ENCODE measurements at regions not wholly inside any gene's neighbourhood (a gene's known extent, or its start where the extent isn't known, plus 50 kb on each side); places are given as distances from the start of the nearest gene placed in this dataset.
"Not testable (repeated sequence)": the region's sequence is repeated elsewhere in the genome, so short reads cannot be mapped to it uniquely, and the experiment has no call there.

DNA sequence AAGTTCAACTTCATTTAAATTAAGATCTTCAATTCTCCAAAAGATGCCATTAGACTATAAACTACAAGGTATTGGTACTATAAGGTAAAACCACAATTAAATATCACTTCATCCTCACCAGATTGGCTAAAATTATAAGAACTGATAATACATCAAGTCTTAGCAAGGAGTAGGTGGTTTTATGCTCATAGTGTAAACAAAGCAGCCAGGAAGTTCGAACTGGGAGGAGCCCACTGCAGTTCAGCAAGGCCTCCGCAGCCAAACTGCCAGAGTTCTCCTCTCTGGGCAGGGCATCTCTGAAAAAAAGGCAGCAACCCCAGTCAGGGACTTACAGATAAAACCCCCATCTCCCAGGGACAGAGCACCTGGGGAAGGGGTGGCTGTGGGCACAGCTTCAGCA is 91.6 kb upstream of the SETMAR start:
- no peaks in the 10 kb centered on the region for H3K9me3 ChIP-seq
- 20 to 38% methylated on average over 2 of the region's 2 CpGs for WGBS, 2 donors

DNA sequence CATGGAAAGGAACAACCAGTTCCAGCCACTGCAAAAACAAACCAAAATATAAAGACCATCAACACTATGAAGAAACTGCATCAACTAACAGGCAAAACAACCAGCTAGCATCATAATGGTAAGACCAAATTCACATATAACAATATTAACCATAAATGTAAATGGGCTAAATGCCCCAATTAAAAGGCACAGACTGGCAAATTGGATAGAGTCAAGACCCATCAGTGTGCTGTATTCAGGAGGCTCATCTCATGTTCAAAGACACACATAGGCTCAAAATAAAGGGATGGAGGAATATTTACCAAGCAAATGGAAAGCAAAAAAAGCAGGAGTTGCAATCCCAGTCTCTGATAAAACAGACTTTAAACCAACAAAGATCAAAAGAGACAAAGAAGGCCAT is 89.7 kb upstream of the SETMAR start:
- DNase-seq; H3K4me3 ChIP-seq; intact Hi-C loops (cut with DNase I); H3K27me3 ChIP-seq; H3K27ac ChIP-seq; H3K9me3 ChIP-seq; H3K4me1 ChIP-seq; H3K36me3 ChIP-seq: not testable (repeated sequence)

More for the DNA sequence above, 91.6 kb upstream of the SETMAR start:
- no peak overlapping the region for H3K4me3 ChIP-seq
- TF ChIP-seq, protein P1, sequence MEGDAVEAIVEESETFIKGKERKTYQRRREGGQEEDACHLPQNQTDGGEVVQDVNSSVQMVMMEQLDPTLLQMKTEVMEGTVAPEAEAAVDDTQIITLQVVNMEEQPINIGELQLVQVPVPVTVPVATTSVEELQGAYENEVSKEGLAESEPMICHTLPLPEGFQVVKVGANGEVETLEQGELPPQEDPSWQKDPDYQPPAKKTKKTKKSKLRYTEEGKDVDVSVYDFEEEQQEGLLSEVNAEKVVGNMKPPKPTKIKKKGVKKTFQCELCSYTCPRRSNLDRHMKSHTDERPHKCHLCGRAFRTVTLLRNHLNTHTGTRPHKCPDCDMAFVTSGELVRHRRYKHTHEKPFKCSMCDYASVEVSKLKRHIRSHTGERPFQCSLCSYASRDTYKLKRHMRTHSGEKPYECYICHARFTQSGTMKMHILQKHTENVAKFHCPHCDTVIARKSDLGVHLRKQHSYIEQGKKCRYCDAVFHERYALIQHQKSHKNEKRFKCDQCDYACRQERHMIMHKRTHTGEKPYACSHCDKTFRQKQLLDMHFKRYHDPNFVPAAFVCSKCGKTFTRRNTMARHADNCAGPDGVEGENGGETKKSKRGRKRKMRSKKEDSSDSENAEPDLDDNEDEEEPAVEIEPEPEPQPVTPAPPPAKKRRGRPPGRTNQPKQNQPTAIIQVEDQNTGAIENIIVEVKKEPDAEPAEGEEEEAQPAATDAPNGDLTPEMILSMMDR (IDR thresholded peaks at IDR 0.05): no peak
- no peak for TF ChIP-seq POLR2A (IDR thresholded peaks at IDR 0.05)
- DNase-seq: no peak
- H3K27ac ChIP-seq: no peak overlapping the region
- intact Hi-C loops (cut with DNase I): no loop called here
- no peaks in the 10 kb centered on the region for H3K36me3 ChIP-seq
- H3K27me3 ChIP-seq: no peaks in the 10 kb centered on the region
- no peaks in the 10 kb centered on the region for H3K4me1 ChIP-seq

DNA sequence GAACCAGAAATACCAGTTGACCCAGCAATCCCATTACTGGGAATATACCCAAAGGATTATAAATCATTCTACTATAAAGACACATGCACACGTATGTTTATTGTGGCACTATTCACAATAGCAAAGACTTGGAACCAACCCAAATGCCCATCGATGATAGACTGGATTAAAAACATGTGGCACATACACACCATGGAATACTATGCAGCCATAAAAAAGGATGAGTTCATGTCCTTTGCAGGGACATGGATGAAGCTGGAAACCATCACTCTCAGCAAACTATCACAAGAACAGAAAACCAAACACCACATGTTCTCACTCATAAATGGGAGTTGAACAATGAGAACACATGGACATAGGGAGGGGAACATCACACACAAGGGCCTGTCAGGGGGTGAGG is 86.2 kb upstream of the SETMAR start:
- H3K36me3 ChIP-seq; DNase-seq; H3K4me1 ChIP-seq; H3K4me3 ChIP-seq; H3K27me3 ChIP-seq; H3K9me3 ChIP-seq; H3K27ac ChIP-seq; intact Hi-C loops (cut with DNase I): not testable (repeated sequence)
- 29 to 61% methylated on average over 2 of the region's 2 CpGs for WGBS, 2 donors

DNA sequence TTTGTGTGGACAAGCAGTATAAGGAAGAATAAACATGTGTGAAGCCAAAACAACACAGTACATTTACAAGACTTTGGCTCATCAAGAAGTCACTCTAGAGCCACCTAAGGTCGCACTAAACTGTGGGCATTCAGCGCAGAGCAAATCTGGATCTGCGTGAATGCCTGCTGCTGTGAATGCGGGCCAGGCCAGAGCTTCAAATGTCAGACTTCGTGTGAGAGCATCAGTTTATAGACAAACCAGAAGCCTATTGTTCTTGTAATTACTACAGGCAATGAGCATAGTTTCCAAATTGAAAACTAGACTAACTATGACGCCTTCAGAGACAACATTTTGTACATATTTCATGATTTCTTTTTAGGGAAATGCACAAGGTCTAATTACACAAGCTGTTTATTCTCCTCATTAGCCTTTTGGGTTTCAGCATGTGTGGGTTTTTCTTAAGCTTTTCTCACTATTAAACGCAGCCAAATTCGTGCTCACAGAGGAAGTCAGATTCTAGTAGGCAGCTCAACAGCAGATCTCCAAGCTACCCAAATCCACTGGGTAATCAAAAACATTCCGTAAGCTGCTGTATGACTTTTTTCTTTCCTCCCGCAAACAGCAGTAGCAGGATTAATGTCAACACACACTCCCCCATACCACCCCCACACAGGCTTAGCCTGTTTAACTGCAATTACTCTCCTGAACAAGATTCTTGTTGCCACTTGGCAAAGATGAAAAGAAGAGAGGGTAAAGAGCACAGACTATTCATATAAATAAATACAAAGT is 84.5 kb upstream of the SETMAR start:
- 48 to 49% methylated on average over 10 of the region's 10 CpGs for WGBS, 2 donors
- DNase-seq: no peak
- no peak overlapping the region for H3K4me3 ChIP-seq

DNA sequence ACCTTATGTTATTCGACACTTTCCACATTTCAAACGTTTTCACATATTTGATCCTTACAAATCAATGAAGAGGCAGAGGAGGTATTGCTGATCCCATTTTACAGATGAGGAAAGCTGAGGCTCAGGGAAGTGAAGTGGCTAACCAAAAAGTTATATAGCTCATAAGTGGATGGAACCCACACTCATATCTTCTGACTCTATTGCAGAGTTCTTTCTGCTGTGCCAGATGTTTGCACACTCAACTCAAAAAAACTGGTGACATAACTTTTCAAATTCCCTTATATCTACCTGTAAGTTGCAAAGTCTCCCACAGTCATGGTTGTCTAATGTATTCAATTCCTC is 84.0 kb upstream of the SETMAR start:
- intact Hi-C loops (cut with DNase I): no loop called here
- Histone ChIP-seq H3K36me3 (no peaks in the 10 kb centered on the region), H3K4me1 (no peaks in the 10 kb centered on the region), H3K9me3 (no peaks in the 10 kb centered on the region), H3K27me3 (no peaks in the 10 kb centered on the region), H3K27ac (no peak overlapping the region), H3K4me3 (no peak overlapping the region)
- 21 to 24% methylated on average over 2 of the region's 2 CpGs for WGBS, 2 donors
- no peak for DNase-seq
- no peak for TF ChIP-seq POLR2A (IDR thresholded peaks at IDR 0.05)
- TF ChIP-seq, protein P1 (IDR thresholded peaks at IDR 0.05): no peak

More for the DNA sequence above, 84.5 kb upstream of the SETMAR start:
- H3K27ac ChIP-seq: no peak overlapping the region
- H3K36me3 ChIP-seq: no peaks in the 10 kb centered on the region
- intact Hi-C loops (cut with DNase I): no loop called here
- no peak for TF ChIP-seq POLR2A (IDR thresholded peaks at IDR 0.05)
- TF ChIP-seq, protein P1 (IDR thresholded peaks at IDR 0.05): no peak
- no peaks in the 10 kb centered on the region for H3K27me3 ChIP-seq
- no peaks in the 10 kb centered on the region for H3K4me1 ChIP-seq
- no peaks in the 10 kb centered on the region for H3K9me3 ChIP-seq

DNA sequence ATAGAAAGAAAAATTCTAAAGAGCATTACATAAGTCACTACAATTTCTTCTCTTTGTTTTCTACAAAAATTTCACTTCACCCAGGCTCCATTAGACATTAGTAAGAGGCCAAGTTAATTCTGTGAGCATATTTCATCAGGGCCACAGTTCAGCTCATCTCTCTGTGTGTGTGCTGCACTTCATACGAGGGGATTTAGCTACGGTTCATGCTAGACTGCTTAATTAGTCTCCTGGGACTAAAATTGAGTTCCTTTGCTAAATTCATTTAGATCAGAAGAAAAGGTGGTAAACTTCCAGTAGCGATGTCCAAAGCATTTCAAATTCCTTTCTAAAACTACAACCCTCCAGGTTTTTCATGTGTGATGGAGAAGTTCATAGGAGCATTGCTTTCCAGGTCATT is 83.1 kb upstream of the SETMAR start:
- Histone ChIP-seq H3K4me3 (no peak overlapping the region), H3K27ac (no peak overlapping the region), H3K9me3 (no peaks in the 10 kb centered on the region), H3K36me3 (no peaks in the 10 kb centered on the region), H3K27me3 (no peaks in the 10 kb centered on the region), H3K4me1 (no peaks in the 10 kb centered on the region)
- 45 to 59% methylated on average over 3 of the region's 3 CpGs for WGBS, 2 donors
- DNase-seq: no peak
- intact Hi-C loops (cut with DNase I): no loop called here
- TF ChIP-seq, protein P1 (IDR thresholded peaks at IDR 0.05): no peak
- TF ChIP-seq POLR2A (IDR thresholded peaks at IDR 0.05): no peak

Data from esophagus squamous epithelium (tissue), 5 donors.